ENCODE measurements at regions not wholly inside any gene's neighbourhood (a gene's known extent, or its start where the extent isn't known, plus 50 kb on each side); places are given as distances from the start of the nearest gene placed in this dataset.

DNA sequence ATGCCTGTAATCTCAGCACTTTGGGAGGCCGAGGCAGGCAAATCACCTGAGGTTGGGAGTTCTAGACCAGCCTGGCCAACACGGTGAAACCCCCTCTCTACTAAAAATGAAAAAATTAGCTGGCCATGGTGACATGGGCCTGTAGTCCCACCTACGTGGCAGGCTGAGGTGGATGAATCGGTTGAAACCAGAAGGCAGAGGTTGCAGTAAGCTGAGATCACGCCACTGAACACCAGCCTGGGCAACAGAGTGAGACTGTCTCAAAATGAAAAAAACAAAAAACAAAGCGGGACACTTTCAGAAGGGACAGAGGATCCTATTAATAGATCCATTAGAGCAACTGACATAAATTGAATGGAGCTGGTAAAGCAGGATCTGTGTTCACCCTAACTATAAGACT, 89.6 kb upstream of the SGCD start:
- TF ChIP-seq POLR2AphosphoS5 (IDR thresholded peaks at IDR 0.05; ENCODE audit: low read depth, low read length), result no peak
- TF ChIP-seq, protein P1, sequence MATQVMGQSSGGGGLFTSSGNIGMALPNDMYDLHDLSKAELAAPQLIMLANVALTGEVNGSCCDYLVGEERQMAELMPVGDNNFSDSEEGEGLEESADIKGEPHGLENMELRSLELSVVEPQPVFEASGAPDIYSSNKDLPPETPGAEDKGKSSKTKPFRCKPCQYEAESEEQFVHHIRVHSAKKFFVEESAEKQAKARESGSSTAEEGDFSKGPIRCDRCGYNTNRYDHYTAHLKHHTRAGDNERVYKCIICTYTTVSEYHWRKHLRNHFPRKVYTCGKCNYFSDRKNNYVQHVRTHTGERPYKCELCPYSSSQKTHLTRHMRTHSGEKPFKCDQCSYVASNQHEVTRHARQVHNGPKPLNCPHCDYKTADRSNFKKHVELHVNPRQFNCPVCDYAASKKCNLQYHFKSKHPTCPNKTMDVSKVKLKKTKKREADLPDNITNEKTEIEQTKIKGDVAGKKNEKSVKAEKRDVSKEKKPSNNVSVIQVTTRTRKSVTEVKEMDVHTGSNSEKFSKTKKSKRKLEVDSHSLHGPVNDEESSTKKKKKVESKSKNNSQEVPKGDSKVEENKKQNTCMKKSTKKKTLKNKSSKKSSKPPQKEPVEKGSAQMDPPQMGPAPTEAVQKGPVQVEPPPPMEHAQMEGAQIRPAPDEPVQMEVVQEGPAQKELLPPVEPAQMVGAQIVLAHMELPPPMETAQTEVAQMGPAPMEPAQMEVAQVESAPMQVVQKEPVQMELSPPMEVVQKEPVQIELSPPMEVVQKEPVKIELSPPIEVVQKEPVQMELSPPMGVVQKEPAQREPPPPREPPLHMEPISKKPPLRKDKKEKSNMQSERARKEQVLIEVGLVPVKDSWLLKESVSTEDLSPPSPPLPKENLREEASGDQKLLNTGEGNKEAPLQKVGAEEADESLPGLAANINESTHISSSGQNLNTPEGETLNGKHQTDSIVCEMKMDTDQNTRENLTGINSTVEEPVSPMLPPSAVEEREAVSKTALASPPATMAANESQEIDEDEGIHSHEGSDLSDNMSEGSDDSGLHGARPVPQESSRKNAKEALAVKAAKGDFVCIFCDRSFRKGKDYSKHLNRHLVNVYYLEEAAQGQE (IDR thresholded peaks at IDR 0.05; ENCODE audit: insufficient read depth in 1 of 2, low read depth in 2 of 2, low read length in 2 of 2), result no peak
